Ascending aorta (tissue), 2 donors: ENCODE measurements at regions not wholly inside any gene's neighbourhood (a gene's known extent, or its start where the extent isn't known, plus 50 kb on each side); places are given as distances from the start of the nearest gene placed in this dataset.

Experiments
- DNase-seq, 2 donors: peaks; one replicate each; pipeline ENCODE4 v3.0.0-alpha.2; 2019; ENCODE audit warnings: low spot score in 2 of 2
- H3K27ac ChIP-seq, 2 donors: fragments of 200-600 bp; sonication (generic); one replicate each; pipeline ENCODE4 v1.5.1; 2016 to 2017; ENCODE audit warnings: mild to moderate bottlenecking in 1 of 2
- H3K27me3 ChIP-seq: fragments of 200-600 bp; sonication (generic); one replicate; pipeline ENCODE4 v1.5.1; 2017
- H3K36me3 ChIP-seq, 2 donors: fragments of 200-600 bp; sonication (generic); one replicate each; pipeline ENCODE4 v1.5.1; 2016
- H3K4me1 ChIP-seq, 2 donors: fragments of 200-600 bp; sonication (generic); one replicate each; pipeline ENCODE4 v1.5.1; 2016 to 2017; ENCODE audit warnings: mild to moderate bottlenecking in 1 of 2
- H3K4me3 ChIP-seq, 2 donors: fragments of 200-600 bp; sonication (generic); one replicate each; pipeline ENCODE4 v1.5.1; 2016 to 2017; ENCODE audit warnings: mild to moderate bottlenecking in 1 of 2
- H3K9me3 ChIP-seq, 2 donors: fragments of 200-600 bp; sonication (generic); one replicate each; pipeline ENCODE4 v1.5.1; 2016
- intact Hi-C: fragments of 100-400 bp; cut with DNase I; formaldehyde crosslinking; loops from one replicate; pipeline ENCODE4 v1.15.1; 2023
- TF ChIP-seq, protein P1 (sequence below), 3 experiments: fragments of 200-600 bp in 2 of 3; fragments of 450-650 bp in 1 of 3; sonication (generic) in 2 of 3; IDR thresholded peaks; one replicate each; pipeline ENCODE4 v1.5.1; 2016 to 2019; ENCODE audit warnings: antibody characterized with exemption in 3 of 3, mild to moderate bottlenecking in 1 of 3, moderate library complexity in 1 of 3

GRCh38 chr3:137297770-137298169 lies 340.0 kb downstream of the IL20RB start:
- DNase-seq, result no peak
- Histone ChIP-seq H3K9me3 (no peaks in the 10 kb centered on the region), H3K36me3 (no peaks in the 10 kb centered on the region), H3K27ac (no peak overlapping the region), H3K27me3 (no peaks in the 10 kb centered on the region), H3K4me3 (no peak overlapping the region), H3K4me1 (no peaks in the 10 kb centered on the region)
- TF ChIP-seq, protein P1, sequence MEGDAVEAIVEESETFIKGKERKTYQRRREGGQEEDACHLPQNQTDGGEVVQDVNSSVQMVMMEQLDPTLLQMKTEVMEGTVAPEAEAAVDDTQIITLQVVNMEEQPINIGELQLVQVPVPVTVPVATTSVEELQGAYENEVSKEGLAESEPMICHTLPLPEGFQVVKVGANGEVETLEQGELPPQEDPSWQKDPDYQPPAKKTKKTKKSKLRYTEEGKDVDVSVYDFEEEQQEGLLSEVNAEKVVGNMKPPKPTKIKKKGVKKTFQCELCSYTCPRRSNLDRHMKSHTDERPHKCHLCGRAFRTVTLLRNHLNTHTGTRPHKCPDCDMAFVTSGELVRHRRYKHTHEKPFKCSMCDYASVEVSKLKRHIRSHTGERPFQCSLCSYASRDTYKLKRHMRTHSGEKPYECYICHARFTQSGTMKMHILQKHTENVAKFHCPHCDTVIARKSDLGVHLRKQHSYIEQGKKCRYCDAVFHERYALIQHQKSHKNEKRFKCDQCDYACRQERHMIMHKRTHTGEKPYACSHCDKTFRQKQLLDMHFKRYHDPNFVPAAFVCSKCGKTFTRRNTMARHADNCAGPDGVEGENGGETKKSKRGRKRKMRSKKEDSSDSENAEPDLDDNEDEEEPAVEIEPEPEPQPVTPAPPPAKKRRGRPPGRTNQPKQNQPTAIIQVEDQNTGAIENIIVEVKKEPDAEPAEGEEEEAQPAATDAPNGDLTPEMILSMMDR (IDR thresholded peaks at IDR 0.05), result no peak
- intact Hi-C loops, result no loop called here

GRCh38 chr3:137300703-137301102 lies 342.9 kb downstream of the IL20RB start:
- Histone ChIP-seq H3K27ac (no peak overlapping the region), H3K27me3 (no peaks in the 10 kb centered on the region), H3K9me3 (no peaks in the 10 kb centered on the region), H3K4me3 (no peak overlapping the region), H3K4me1 (no peaks in the 10 kb centered on the region), H3K36me3 (no peaks in the 10 kb centered on the region)
- TF ChIP-seq, protein P1 (IDR thresholded peaks at IDR 0.05), result no peak
- intact Hi-C loops, result no loop called here
- DNase-seq, result no peak

- no peak overlapping the region for H3K4me3 ChIP-seq
- no peak overlapping the region for H3K27ac ChIP-seq
- H3K27me3 ChIP-seq, result no peaks in the 10 kb centered on the region
- H3K9me3 ChIP-seq, result no peaks in the 10 kb centered on the region
- no peak for DNase-seq
- no peaks in the 10 kb centered on the region for H3K36me3 ChIP-seq
- TF ChIP-seq, protein P1 (IDR thresholded peaks at IDR 0.05), result no peak
- no peaks in the 10 kb centered on the region for H3K4me1 ChIP-seq
- intact Hi-C loops, result no loop called here
Observed at GRCh38 chr3:137304313-137305056, 346.7 kb downstream of the IL20RB start.

DNA sequence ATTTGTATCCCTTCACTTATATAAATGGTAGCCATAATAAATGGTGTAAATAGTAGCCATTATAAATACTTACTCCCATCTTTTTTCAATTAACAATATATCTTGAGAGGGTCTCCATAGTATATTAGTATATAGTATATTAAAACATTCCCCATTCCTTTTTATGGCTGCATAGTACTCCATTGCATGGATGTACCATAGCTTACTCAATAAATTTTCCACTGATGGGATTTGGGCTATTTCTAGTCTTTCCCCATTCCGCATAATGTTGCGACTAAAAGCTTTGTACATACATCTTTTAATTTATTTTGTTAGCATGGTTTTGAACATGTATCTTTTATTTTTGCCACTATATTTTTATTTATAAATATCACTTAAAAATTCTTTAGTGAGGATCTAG lies 366.3 kb downstream of the IL20RB start:
- H3K9me3 ChIP-seq, result peaks cover 0 to 2% of the 10 kb centered on the region in 2 donors
- no peak overlapping the region for H3K4me3 ChIP-seq
- no peaks in the 10 kb centered on the region for H3K27me3 ChIP-seq
- H3K27ac ChIP-seq, result no peak overlapping the region
- intact Hi-C loops, result no loop called here
- TF ChIP-seq, protein P1 (IDR thresholded peaks at IDR 0.05), result no peak
- H3K4me1 ChIP-seq, result no peaks in the 10 kb centered on the region
- no peaks in the 10 kb centered on the region for H3K36me3 ChIP-seq
- DNase-seq, result no peak

GRCh38 chr3:137325170-137325569 lies 367.4 kb downstream of the IL20RB start:
- intact Hi-C loops, result no loop called here
- Histone ChIP-seq H3K9me3 (peaks cover 0 to 2% of the 10 kb centered on the region in 2 donors), H3K4me3 (no peak overlapping the region), H3K4me1 (no peaks in the 10 kb centered on the region), H3K27ac (no peak overlapping the region), H3K36me3 (no peaks in the 10 kb centered on the region), H3K27me3 (no peaks in the 10 kb centered on the region)
- DNase-seq, result no peak
- TF ChIP-seq, protein P1 (IDR thresholded peaks at IDR 0.05), result no peak
